ENCODE measurements at regions not wholly inside any gene's neighbourhood (a gene's known extent, or its start where the extent isn't known, plus 50 kb on each side); places are given as distances from the start of the nearest gene placed in this dataset.
"Not testable (repeated sequence)": the region's sequence is repeated elsewhere in the genome, so short reads cannot be mapped to it uniquely, and the experiment has no call there.

DNA sequence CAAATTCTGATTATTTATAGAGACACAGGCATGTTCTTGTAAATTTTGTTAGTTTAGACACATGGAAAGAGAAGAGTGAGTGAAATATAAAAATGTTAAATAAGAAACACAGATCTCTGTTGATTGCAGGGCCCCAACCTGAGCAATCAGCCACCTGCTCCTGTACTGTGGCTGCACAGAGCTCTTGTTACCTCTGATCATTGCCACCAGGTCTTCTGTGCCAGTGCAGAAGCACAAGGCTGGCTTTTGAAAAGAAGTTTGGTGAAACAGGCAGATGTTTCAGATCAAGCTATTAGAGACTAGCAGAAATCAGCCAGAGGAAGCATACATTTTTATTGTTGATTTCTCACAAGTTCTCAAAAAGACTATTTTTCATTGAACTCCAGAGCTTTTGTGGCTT is 434.1 kb upstream of the OR4E1 start:
- no peaks in the 10 kb centered on the region for H3K36me3 ChIP-seq
- H3K9me3 ChIP-seq, result no peaks in the 10 kb centered on the region
- H3K4me3 ChIP-seq, result no peak overlapping the region
- no peak overlapping the region for H3K27ac ChIP-seq
- H3K9ac ChIP-seq, result no peak overlapping the region
- no peak for TF ChIP-seq Cebpa-rat (IDR thresholded peaks at IDR 0.05)
- H3K4me2 ChIP-seq, result no peak overlapping the region
- H3K27me3 ChIP-seq, result no peaks in the 10 kb centered on the region
- no peaks in the 10 kb centered on the region for H3K4me1 ChIP-seq
- H4K20me1 ChIP-seq, result no peaks in the 10 kb centered on the region

DNA sequence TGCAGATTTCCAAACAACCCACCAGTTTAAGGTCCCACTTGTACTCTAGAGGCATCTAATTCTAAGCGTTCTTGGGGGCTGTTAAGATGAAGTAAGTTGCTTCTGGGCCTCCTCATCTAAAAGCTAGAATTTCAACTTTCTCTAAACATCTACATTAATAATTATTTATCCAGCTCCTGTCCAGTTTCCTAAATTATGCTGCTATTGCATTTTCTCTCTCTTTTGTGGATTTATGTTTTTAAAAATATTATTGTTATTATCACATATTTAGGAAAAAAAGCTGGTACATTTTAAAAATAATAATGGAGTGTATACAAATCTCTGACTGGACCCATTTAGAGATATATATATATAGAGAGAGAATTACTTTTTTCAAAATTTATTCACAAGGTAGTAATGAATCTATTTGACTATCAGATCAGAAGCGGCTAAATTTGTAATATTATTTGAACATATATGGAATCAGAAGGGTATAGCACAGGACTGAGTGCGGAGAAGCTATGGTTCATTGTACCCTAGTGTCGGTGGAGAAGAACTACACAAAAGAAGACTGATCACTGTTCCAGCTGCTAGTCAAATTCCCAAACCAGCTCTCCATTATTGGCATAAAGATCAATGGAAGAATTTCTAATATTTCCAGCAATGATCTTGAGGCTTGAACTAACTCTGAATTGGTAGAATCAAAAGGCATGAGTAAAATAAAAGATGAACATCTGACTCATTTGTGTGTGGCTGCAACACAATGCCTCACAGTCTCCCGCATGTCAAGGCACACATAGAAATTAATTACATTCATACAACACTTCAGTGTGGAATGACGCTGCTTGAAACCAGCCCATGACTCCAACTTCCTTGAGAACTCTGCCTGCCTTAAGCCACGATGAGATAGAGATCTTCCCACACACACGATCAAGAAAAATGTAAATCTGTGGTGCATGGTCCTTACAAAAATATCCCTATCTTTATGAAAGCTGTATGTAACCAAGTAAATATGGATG is 433.4 kb upstream of the OR4E1 start:
- H3K4me2 ChIP-seq, result no peak overlapping the region
- no peaks in the 10 kb centered on the region for H4K20me1 ChIP-seq
- H3K4me1 ChIP-seq, result no peaks in the 10 kb centered on the region
- no peaks in the 10 kb centered on the region for H3K27me3 ChIP-seq
- TF ChIP-seq Cebpa-rat (IDR thresholded peaks at IDR 0.05), result no peak
- no peak overlapping the region for H3K27ac ChIP-seq
- no peaks in the 10 kb centered on the region for H3K36me3 ChIP-seq
- no peaks in the 10 kb centered on the region for H3K9me3 ChIP-seq
- H3K9ac ChIP-seq, result no peak overlapping the region
- no peak overlapping the region for H3K4me3 ChIP-seq

DNA sequence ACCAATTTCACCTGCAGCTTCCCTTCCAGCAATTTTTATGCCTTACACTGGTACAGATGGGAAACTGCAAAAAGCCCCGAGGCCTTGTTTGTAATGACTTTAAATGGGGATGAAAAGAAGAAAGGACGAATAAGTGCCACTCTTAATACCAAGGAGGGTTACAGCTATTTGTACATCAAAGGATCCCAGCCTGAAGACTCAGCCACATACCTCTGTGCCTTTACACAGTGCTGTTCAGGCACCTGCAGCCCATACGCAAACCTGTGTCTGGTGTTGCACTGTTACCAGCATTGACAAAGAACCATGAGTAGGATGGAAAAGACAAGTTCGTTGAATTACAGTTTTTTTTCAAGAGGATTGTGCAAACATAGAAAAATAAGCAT is 432.0 kb upstream of the OR4E1 start:
- Histone ChIP-seq H3K36me3 (no peaks in the 10 kb centered on the region), H4K20me1 (no peaks in the 10 kb centered on the region), H3K9me3 (no peaks in the 10 kb centered on the region), H3K4me3 (no peak overlapping the region), H3K9ac (no peak overlapping the region), H3K27ac (no peak overlapping the region), H3K4me1 (no peaks in the 10 kb centered on the region), H3K27me3 (no peaks in the 10 kb centered on the region), H3K4me2 (no peak overlapping the region)
- no peak for TF ChIP-seq Cebpa-rat (IDR thresholded peaks at IDR 0.05)

DNA sequence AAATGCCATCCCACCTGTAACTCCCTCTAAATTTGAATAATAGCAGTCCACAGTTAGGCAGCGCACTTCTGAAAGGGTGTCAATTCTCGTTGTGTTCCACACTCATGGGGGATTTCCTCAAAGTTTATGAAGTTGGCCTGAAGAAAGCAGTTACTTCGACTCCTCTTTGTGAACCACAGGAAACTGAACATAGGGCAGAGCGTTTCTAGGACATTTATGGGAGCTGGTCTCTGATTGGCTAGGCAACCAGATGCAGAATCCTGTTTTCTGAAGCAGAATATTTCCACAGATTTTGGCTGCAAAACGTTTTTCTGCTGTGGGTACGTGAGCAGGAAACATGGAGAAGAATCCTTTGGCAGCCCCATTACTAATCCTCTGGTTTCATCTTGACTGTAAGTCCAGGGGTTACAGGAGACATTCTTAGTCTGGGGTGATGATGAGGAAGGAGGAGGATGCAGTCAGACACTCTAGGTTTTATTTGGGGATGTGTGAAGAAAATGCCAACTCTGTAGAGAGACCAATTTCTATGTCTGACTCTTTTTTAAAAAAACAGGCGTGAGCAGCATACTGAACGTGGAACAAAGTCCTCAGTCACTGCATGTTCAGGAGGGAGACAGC is 431.5 kb upstream of the OR4E1 start:
- Histone ChIP-seq H3K4me2 (no peak overlapping the region), H3K4me3 (no peak overlapping the region), H3K36me3 (no peaks in the 10 kb centered on the region), H3K9ac (no peak overlapping the region), H3K9me3 (no peaks in the 10 kb centered on the region), H3K27ac (no peak overlapping the region), H4K20me1 (no peaks in the 10 kb centered on the region), H3K27me3 (no peaks in the 10 kb centered on the region), H3K4me1 (no peaks in the 10 kb centered on the region)
- no peak for TF ChIP-seq Cebpa-rat (IDR thresholded peaks at IDR 0.05)

DNA sequence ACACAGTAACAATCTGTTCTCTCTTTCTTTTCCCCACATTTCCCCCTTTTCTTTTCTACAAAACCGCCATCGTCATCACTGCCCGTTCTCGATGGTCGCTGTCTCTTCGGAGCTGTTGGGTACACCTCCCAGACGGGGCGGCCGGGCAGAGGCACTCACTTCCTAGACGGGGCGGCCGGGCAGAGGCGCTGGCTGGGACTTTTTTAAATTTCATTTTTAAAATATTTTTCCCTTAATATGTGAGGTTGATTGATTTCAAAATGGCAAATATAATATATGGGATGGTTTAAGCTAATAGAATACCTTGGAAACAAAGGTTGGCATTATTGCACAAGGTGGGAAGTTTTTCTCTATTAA is 427.1 kb upstream of the OR4E1 start:
- H3K4me1 ChIP-seq, H3K27ac ChIP-seq, H3K4me2 ChIP-seq, H3K9me3 ChIP-seq, H3K4me3 ChIP-seq, H4K20me1 ChIP-seq, H3K36me3 ChIP-seq, H3K9ac ChIP-seq: not testable (repeated sequence)
- H3K27me3 ChIP-seq, result peaks cover 20% of the 10 kb centered on the region

DNA sequence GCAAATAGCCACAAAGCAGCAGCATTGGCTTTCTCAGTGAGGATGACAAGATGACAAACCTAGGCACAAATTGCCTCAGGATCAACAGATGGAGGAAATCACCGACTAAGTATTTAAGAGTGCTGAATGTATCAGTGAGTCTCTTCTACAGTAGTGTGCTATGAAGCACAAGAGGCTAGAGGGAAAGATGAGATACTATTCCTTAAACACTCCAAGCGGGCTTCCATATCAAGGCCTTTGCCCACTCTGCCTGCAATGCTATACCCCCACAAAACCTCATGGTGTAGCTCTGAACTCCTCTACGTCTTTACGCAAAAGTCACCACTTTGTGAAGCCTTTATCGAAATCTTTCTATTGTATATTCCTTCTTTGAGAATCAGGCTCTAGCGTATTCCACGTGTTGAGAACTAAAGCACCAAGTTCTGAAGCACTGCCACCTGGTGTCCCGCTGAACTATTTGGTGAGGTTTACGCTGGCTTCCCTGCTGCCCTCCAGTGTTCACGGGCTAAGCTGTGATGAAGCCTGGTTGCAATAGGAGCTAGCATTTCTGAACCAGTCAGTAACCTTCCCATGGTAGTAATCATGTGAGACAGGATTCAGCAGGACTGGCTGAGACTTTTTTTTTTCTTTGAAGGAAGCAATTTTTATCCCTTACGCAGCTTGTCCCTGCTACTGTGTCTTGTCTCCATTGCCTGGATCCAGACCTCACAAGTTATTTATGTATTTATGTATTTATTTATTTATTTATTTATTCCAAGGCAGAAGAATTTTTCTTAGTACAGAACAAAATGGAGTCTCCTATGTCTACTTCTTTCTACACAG is 426.5 kb upstream of the OR4E1 start:
- TF ChIP-seq Cebpa-rat (IDR thresholded peaks at IDR 0.05), result no peak
- Histone ChIP-seq H3K9ac (no peak overlapping the region), H3K4me3 (no peak overlapping the region), H3K9me3 (no peaks in the 10 kb centered on the region), H3K27ac (no peak overlapping the region), H4K20me1 (no peaks in the 10 kb centered on the region), H3K4me2 (no peak overlapping the region), H3K27me3 (peaks cover 22% of the 10 kb centered on the region), H3K36me3 (no peaks in the 10 kb centered on the region), H3K4me1 (no peaks in the 10 kb centered on the region)

DNA sequence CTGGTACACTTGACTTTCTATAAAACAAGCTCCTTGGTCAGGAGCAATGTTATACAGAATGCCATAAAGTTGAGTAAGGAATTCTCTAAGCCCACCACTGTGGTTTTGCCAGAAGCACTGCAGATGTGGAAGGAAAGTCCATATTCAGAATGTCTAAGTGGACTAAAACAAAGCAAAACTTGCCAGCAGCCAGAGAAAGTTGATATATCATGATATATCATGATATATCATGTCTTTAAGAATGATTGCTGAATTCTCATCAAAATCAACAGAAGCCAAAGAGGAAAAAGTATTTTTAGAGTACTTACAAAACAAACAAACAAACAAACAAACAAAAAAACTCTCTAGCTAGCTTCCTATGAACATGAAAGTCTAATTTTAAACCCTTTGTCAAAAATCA is 424.8 kb upstream of the OR4E1 start:
- Histone ChIP-seq H3K36me3 (no peaks in the 10 kb centered on the region), H3K9me3 (no peaks in the 10 kb centered on the region), H3K4me2 (no peak overlapping the region), H3K4me1 (no peaks in the 10 kb centered on the region), H3K27me3 (peaks cover 26% of the 10 kb centered on the region), H3K4me3 (no peak overlapping the region), H4K20me1 (no peaks in the 10 kb centered on the region), H3K9ac (no peak overlapping the region), H3K27ac (no peak overlapping the region)
- no peak for TF ChIP-seq Cebpa-rat (IDR thresholded peaks at IDR 0.05)

DNA sequence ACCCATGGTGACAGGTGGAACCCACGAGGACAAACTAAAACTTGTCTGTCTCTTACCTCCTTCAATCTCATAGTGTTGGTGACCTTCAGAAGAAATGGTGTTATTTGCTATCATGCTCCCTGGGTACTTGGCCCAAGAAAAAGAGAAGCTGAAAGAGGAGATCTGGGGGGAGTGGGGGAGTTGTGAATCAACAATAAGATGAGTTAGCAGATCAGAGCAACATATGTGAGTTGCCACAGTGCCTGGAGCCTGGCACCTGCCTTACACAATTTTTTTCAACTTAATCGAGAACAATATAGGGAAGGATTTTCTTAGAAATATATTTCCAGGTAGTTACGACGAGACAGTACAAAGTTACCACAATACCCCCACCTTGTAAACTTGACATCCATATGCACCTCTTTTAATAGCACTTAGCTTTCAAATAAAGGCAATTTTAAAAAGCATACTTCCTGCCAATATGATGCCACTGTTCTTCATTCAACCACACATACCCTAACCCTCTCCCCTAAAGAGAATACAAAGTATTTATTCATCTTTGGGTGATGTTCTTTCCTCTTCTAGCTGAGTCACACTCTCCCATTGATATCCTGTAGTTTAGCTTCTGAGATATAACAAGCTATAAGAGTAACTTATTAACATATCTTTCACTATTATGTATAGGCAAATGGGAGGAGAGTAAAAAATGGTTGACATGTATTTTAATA is 424.1 kb upstream of the OR4E1 start:
- peaks cover 26% of the 10 kb centered on the region for H3K27me3 ChIP-seq
- H3K9me3 ChIP-seq, result no peaks in the 10 kb centered on the region
- no peak overlapping the region for H3K4me3 ChIP-seq
- no peaks in the 10 kb centered on the region for H3K4me1 ChIP-seq
- H4K20me1 ChIP-seq, result no peaks in the 10 kb centered on the region
- no peak overlapping the region for H3K9ac ChIP-seq
- H3K4me2 ChIP-seq, result no peak overlapping the region
- H3K36me3 ChIP-seq, result no peaks in the 10 kb centered on the region
- H3K27ac ChIP-seq, result no peak overlapping the region
- TF ChIP-seq Cebpa-rat (IDR thresholded peaks at IDR 0.05), result no peak

DNA sequence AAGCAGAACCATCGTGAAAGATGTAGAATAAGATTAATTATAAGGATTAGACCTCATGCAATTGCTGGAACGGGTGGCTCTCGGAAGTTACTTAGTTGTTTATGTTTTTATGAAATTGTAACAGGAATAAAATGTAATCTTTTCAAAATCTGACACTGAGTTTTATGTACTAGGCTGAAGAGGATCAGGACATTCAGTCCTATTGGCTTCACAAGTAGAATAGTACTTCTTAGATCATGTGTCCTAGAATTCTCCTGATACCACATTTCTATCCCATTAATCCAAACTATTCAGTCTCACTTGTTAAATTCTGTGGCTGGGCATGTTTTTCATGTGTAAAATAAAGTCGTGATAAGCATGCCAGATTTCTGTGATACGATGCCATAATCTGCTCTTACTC is 423.5 kb upstream of the OR4E1 start:
- Histone ChIP-seq H3K27ac (no peak overlapping the region), H4K20me1 (no peaks in the 10 kb centered on the region), H3K9ac (no peak overlapping the region), H3K27me3 (peaks cover 26% of the 10 kb centered on the region), H3K9me3 (no peaks in the 10 kb centered on the region), H3K4me2 (no peak overlapping the region), H3K36me3 (no peaks in the 10 kb centered on the region), H3K4me3 (no peak overlapping the region), H3K4me1 (no peaks in the 10 kb centered on the region)
- no peak for TF ChIP-seq Cebpa-rat (IDR thresholded peaks at IDR 0.05)

Measured in BLaER1 (cell line).